GM06990 (cell line): ENCODE measurements at regions not wholly inside any gene's neighbourhood (a gene's known extent, or its start where the extent isn't known, plus 50 kb on each side); places are given as distances from the start of the nearest gene placed in this dataset.

Experiments used
- DNase-seq: peaks from one replicate; pipeline ENCODE4 v3.0.0-alpha.2; 2011; ENCODE audit not compliant: insufficient read length; ENCODE audit errors: extremely low read depth
- H3K27me3 ChIP-seq: replicated peaks from 2 replicates; pipeline ENCODE4 v1.6.0; 2011; ENCODE audit warnings: low read length; ENCODE audit not compliant: control insufficient read depth, insufficient read depth
- H3K36me3 ChIP-seq: 2 replicates; pipeline ENCODE4 v1.5.1; 2011; ENCODE audit warnings: low read length; ENCODE audit not compliant: control insufficient read depth, insufficient read depth
- H3K4me3 ChIP-seq: replicated peaks from 2 replicates; pipeline ENCODE4 v1.5.1; 2011; ENCODE audit warnings: low read depth, mild to moderate bottlenecking, control low read depth, low read length
- CTCF ChIP-seq: IDR thresholded peaks from 2 replicates; pipeline ENCODE4 v1.5.1; 2011; ENCODE audit warnings: low read length, control low read depth, mild to moderate bottlenecking, inconsistent platforms; ENCODE audit not compliant: insufficient read depth, poor library complexity, severe bottlenecking

GRCh38 chr4:67019686-67020437 lies 525.4 kb downstream of the CENPC start:
- no peak for TF ChIP-seq CTCF
- Histone ChIP-seq H3K36me3 (no peaks in the 10 kb centered on the region), H3K4me3 (no peak overlapping the region), H3K27me3 (no peaks in the 10 kb centered on the region)
- no peak for DNase-seq

- no peak for DNase-seq
- H3K36me3 ChIP-seq: no peaks in the 10 kb centered on the region
- no peak overlapping the region for H3K4me3 ChIP-seq
- TF ChIP-seq CTCF: no peak
- H3K27me3 ChIP-seq: no peaks in the 10 kb centered on the region
Measured at GRCh38 chr4:67014592-67014991, 530.7 kb downstream of the CENPC start.

DNA sequence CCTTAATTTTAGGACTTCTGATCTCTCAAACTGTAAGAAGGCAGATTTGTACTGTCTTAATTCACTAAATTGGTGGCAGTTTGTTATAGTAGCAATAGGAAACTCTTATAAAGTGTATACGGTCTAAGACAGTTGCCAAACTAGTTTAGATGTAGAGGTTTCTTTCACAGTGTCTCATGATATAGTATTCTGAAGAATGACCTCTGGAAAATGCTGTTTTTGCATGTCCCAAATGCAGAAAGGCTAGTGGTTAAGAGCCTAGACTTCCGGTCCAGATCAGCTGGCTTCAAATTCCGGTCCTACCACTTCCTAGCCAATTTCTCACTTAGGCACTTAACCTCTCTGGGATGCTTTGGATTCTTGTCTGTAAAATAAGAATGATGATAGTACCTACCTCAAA lies 538.5 kb downstream of the CENPC start:
- no peaks in the 10 kb centered on the region for H3K27me3 ChIP-seq
- DNase-seq: no peak
- TF ChIP-seq CTCF: no peak

GRCh38 chr4:66991521-66991920 lies 553.8 kb downstream of the CENPC start:
- TF ChIP-seq CTCF: no peak
- DNase-seq: no peak

More for the DNA sequence above, 538.5 kb downstream of the CENPC start:
- H3K36me3 ChIP-seq: no peaks in the 10 kb centered on the region
- no peak overlapping the region for H3K4me3 ChIP-seq

DNA sequence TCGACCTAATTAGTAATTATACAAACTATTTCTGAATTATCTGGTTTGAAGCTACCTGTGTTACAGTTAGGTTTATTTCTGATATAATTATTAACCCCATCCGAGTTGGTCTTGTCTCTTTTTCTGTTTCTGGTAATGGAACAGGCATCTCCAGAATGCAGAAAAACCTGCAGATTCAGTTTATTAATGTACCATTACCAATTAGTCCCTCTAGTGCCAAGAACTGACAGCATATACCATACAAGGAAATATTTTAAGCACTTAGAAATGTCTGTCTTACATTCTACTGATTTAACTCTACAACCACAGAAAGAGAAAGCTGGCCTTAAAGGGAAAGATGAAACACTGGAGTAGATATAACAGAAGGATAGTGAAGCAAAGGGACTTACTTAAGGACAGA lies 570.6 kb downstream of the CENPC start:
- no peaks in the 10 kb centered on the region for H3K36me3 ChIP-seq
- no peaks in the 10 kb centered on the region for H3K27me3 ChIP-seq
- TF ChIP-seq CTCF: no peak
- H3K4me3 ChIP-seq: no peak overlapping the region
- DNase-seq: no peak

More at GRCh38 chr4:66991521-66991920, 553.8 kb downstream of the CENPC start:
- Histone ChIP-seq H3K27me3 (no peaks in the 10 kb centered on the region), H3K36me3 (no peaks in the 10 kb centered on the region), H3K4me3 (no peak overlapping the region)

DNA sequence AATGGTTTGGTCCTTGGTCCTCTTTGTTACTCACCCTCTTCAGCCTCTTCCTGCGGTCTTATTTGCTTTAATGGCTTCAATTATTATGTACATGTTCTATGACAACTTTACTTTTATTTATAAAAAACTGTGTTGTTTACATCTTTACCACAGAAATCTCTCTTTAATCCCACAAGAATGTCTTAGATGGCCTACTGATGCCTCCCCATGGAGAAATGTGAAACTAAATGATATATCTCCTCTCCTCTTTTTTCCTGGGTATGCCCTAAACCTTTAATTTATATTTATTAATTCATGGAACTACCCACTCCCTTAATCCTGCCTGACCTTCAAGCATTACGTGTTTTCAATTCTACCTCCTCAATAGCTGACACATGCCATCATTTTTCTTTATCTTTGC lies 573.2 kb downstream of the CENPC start:
- no peak for TF ChIP-seq CTCF
- Histone ChIP-seq H3K27me3 (no peaks in the 10 kb centered on the region), H3K4me3 (no peak overlapping the region), H3K36me3 (no peaks in the 10 kb centered on the region)
- DNase-seq: no peak
